H9 (cell line): ENCODE measurements at regions not wholly inside any gene's neighbourhood (a gene's known extent, or its start where the extent isn't known, plus 50 kb on each side); places are given as distances from the start of the nearest gene placed in this dataset.

Experiments used
- DNase-seq: peaks from one replicate; pipeline ENCODE4 v3.0.0-alpha.2; 2017
- H2AFZ ChIP-seq: one replicate; pipeline ENCODE4 v1.6.1; 2013; ENCODE audit warnings: mild to moderate bottlenecking, low read length, control low read depth, moderate library complexity
- H2AK5ac ChIP-seq: 2 replicates; pipeline ENCODE4 v1.6.1; 2013; ENCODE audit warnings: low read length, control low read depth, mixed read lengths; ENCODE audit not compliant: insufficient read length
- H2BK120ac ChIP-seq: one replicate; pipeline ENCODE4 v1.6.1; 2013; ENCODE audit warnings: low read depth, mild to moderate bottlenecking, low read length, control low read depth, inconsistent platforms; ENCODE audit not compliant: poor library complexity, severe bottlenecking
- H2BK12ac ChIP-seq: 2 replicates; pipeline ENCODE4 v1.6.1; 2013; ENCODE audit warnings: low read length, control low read depth, mixed read lengths, low read depth; ENCODE audit not compliant: insufficient read length
- H2BK15ac ChIP-seq: 2 replicates; pipeline ENCODE4 v1.6.1; 2013; ENCODE audit warnings: low read depth, low read length, control low read depth
- H2BK20ac ChIP-seq: one replicate; pipeline ENCODE4 v1.6.1; 2013; ENCODE audit warnings: low read depth, mild to moderate bottlenecking, low read length, control low read depth, inconsistent platforms; ENCODE audit not compliant: poor library complexity, severe bottlenecking
- H2BK5ac ChIP-seq: 2 replicates; pipeline ENCODE4 v1.6.1; 2013; ENCODE audit warnings: low read length, control low read depth, mixed read lengths; ENCODE audit not compliant: insufficient read length
- H3K14ac ChIP-seq: 2 replicates; pipeline ENCODE4 v1.6.1; 2013; ENCODE audit warnings: low read length, control low read depth; ENCODE audit not compliant: insufficient read depth
- H3K18ac ChIP-seq: 2 replicates; pipeline ENCODE4 v1.6.1; 2013; ENCODE audit warnings: low read depth, mild to moderate bottlenecking, mixed read lengths, low read length, control low read depth; ENCODE audit not compliant: insufficient read length
- H3K23ac ChIP-seq: 2 replicates; pipeline ENCODE4 v1.6.1; 2013; ENCODE audit warnings: low read length, control low read depth, mixed read lengths, low read depth; ENCODE audit not compliant: insufficient read length
- H3K23me2 ChIP-seq: 2 replicates; pipeline ENCODE4 v1.6.1; 2013; ENCODE audit warnings: low read depth, mild to moderate bottlenecking, mixed read lengths, low read length, control low read depth; ENCODE audit not compliant: insufficient read length, poor library complexity, severe bottlenecking
- H3K27ac ChIP-seq: 2 replicates; pipeline ENCODE4 v1.5.1; 2013; ENCODE audit warnings: low read length, control low read depth, mixed read lengths, low read depth; ENCODE audit not compliant: insufficient read length
- H3K27me3 ChIP-seq: 2 replicates; pipeline ENCODE4 v1.6.1; 2013; ENCODE audit warnings: low read length, control low read depth, inconsistent platforms; ENCODE audit not compliant: insufficient read depth
- H3K4ac ChIP-seq: 2 replicates; pipeline ENCODE4 v1.6.1; 2013; ENCODE audit warnings: low read depth, mild to moderate bottlenecking, control low read depth, inconsistent platforms, low read length, moderate library complexity
- H3K4me1 ChIP-seq: 2 replicates; pipeline ENCODE4 v1.6.1; 2013; ENCODE audit warnings: low read length, control low read depth, inconsistent platforms; ENCODE audit not compliant: insufficient read depth
- H3K4me2 ChIP-seq: 2 replicates; pipeline ENCODE4 v1.6.1; 2013; ENCODE audit warnings: low read length, control low read depth, mixed read lengths; ENCODE audit not compliant: insufficient read length, insufficient read depth
- H3K56ac ChIP-seq: 2 replicates; pipeline ENCODE4 v1.6.1; 2013; ENCODE audit warnings: low read depth, mild to moderate bottlenecking, mixed read lengths, low read length, control low read depth; ENCODE audit not compliant: insufficient read length
- H3K79me1 ChIP-seq: 2 replicates; pipeline ENCODE4 v1.6.1; 2013; ENCODE audit warnings: low read depth, mild to moderate bottlenecking, moderate library complexity, low read length, control low read depth, inconsistent platforms; ENCODE audit not compliant: insufficient read depth, poor library complexity, severe bottlenecking
- H3K79me2 ChIP-seq: 2 replicates; pipeline ENCODE4 v1.6.1; 2013; ENCODE audit warnings: low read length, control low read depth, inconsistent platforms; ENCODE audit not compliant: insufficient read depth
- H3K9ac ChIP-seq: 2 replicates; pipeline ENCODE4 v1.6.1; 2013; ENCODE audit warnings: low read length, control low read depth, mixed read lengths; ENCODE audit not compliant: insufficient read length; ENCODE audit errors: extremely low read depth
- H3K9me3 ChIP-seq: one replicate; pipeline ENCODE4 v1.6.1; 2013; ENCODE audit warnings: low read depth, low read length, inconsistent platforms; ENCODE audit not compliant: control insufficient read depth
- H3T11ph ChIP-seq: one replicate; pipeline ENCODE4 v1.6.1; 2013; ENCODE audit warnings: mild to moderate bottlenecking, low read length, control low read depth, inconsistent platforms
- H4K20me1 ChIP-seq: one replicate; pipeline ENCODE4 v1.6.1; 2013; ENCODE audit not compliant: control insufficient read depth, insufficient read length, insufficient read depth
- H4K5ac ChIP-seq: 2 replicates; pipeline ENCODE4 v1.6.1; 2013; ENCODE audit warnings: low read depth, mild to moderate bottlenecking, mixed read lengths, low read length, control low read depth; ENCODE audit not compliant: insufficient read length
- H4K8ac ChIP-seq: replicated peaks from 2 replicates; pipeline ENCODE4 v1.6.1; 2013; ENCODE audit warnings: low read length, control low read depth, mixed read lengths, low read depth; ENCODE audit not compliant: insufficient read length
- H4K91ac ChIP-seq: 2 replicates; pipeline ENCODE4 v1.6.1; 2013; ENCODE audit warnings: low read depth, mild to moderate bottlenecking, moderate library complexity, mixed read lengths, low read length, control low read depth; ENCODE audit not compliant: insufficient read length
- H3K27ac Mint-ChIP-seq, 3 experiments: 2 replicates in 2 of 3; 3 replicates in 1 of 3; pipeline ENCODE4 v1.8.0; 2020 to 2021; ENCODE audit warnings: mixed read lengths in 3 of 3, mild to moderate bottlenecking in 1 of 3, moderate library complexity in 1 of 3
- H3K27me3 Mint-ChIP-seq: 2 replicates; pipeline ENCODE4 v1.8.0; 2021; ENCODE audit warnings: low read depth, mild to moderate bottlenecking, moderate library complexity, mixed read lengths
- H3K36me3 Mint-ChIP-seq, 3 experiments: 2 replicates in 2 of 3; 3 replicates in 1 of 3; pipeline ENCODE4 v1.8.0; 2020 to 2021; ENCODE audit warnings: low read depth in 3 of 3, mixed read lengths in 3 of 3; ENCODE audit not compliant: insufficient read depth in 1 of 3
- H3K4me1 Mint-ChIP-seq, 2 experiments: 2 replicates each; pipeline ENCODE4 v1.8.0; 2020; ENCODE audit warnings: mixed read lengths in 2 of 2
- H3K4me3 Mint-ChIP-seq, 2 experiments: 2 replicates in 1 of 2; 3 replicates in 1 of 2; pipeline ENCODE4 v1.8.0; 2020 to 2021; ENCODE audit warnings: mild to moderate bottlenecking in 2 of 2, mixed read lengths in 2 of 2, moderate library complexity in 1 of 2
- H3K9me3 Mint-ChIP-seq, 2 experiments: 2 replicates in 1 of 2; 3 replicates in 1 of 2; pipeline ENCODE4 v1.8.0; 2020; ENCODE audit warnings: mild to moderate bottlenecking in 2 of 2, mixed read lengths in 2 of 2, moderate library complexity in 1 of 2
- WGBS: extraction: QIAGEN DNeasy Blood & Tissue Kit; methylation state at CpG from one replicate; pipeline ENCODE4 v1.1.7; 2013; ENCODE audit warnings: missing lambda C conversion rate, low lambda C conversion rate, mixed read lengths; ENCODE audit not compliant: insufficient read length; ENCODE audit errors: extremely low coverage; 5-methylcytosine and 5-hydroxymethylcytosine counted together
- TF ChIP-seq, protein P1 (sequence below): fragments of 200-600 bp; sonication (generic); conservative IDR thresholded peaks from 3 replicates; pipeline ENCODE4 v1.8.0; 2021; ENCODE audit warnings: antibody characterized with exemption, mild to moderate bottlenecking

DNA sequence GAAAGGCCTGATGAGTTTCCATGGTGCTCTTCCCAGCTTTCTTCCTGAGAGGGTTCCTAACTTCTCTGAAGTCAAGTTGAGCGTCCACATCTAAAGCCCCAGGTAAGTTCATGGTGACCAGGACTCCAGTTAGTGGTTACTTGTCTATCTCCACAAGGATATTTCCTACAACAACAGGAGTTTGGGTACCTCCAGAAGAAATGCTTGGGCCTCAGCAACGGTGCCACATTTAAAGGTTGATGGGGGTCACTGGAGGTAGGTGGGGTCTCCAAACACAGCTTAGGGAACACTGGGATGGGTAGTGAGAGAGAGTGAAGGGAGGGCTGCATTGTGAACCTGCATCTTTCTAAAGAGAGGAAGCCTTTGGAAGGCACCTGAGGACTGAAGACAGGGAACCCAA lies 123.4 kb downstream of the BOD1 start:
- Histone ChIP-seq H3K27me3 (no peaks in the 10 kb centered on the region), H3K4me1 (no peaks in the 10 kb centered on the region), H4K20me1 (no peaks in the 10 kb centered on the region), H3K23ac (no peak overlapping the region), H3T11ph (no peak overlapping the region), H2BK5ac (no peak overlapping the region), H3K18ac (no peak overlapping the region), H3K9me3 (no peaks in the 10 kb centered on the region), H3K4me2 (no peak overlapping the region), H4K5ac (no peak overlapping the region), H3K27ac (no peak overlapping the region), H3K14ac (no peak overlapping the region), H2AFZ (no peak overlapping the region), H2AK5ac (no peak overlapping the region), H3K56ac (no peak overlapping the region), H3K9ac (no peak overlapping the region), H2BK120ac (no peak overlapping the region), H3K4ac (no peak overlapping the region), H2BK15ac (no peak overlapping the region), H3K79me1 (no peaks in the 10 kb centered on the region), H3K79me2 (no peaks in the 10 kb centered on the region), H4K8ac (no peak overlapping the region), H2BK20ac (no peak overlapping the region), H3K23me2 (no peaks in the 10 kb centered on the region), H4K91ac (no peak overlapping the region), H2BK12ac (no peak overlapping the region)
- H3K4me3 Mint-ChIP-seq, result no peak overlapping the region
- no CpG with 5 or more reads among the region's 2 CpGs for WGBS
- H3K9me3 Mint-ChIP-seq, result peaks cover 0 to 6% of the 10 kb centered on the region in 2 experiments; a peak in 1 of 5 replicates
- no peak for DNase-seq
- TF ChIP-seq, protein P1, sequence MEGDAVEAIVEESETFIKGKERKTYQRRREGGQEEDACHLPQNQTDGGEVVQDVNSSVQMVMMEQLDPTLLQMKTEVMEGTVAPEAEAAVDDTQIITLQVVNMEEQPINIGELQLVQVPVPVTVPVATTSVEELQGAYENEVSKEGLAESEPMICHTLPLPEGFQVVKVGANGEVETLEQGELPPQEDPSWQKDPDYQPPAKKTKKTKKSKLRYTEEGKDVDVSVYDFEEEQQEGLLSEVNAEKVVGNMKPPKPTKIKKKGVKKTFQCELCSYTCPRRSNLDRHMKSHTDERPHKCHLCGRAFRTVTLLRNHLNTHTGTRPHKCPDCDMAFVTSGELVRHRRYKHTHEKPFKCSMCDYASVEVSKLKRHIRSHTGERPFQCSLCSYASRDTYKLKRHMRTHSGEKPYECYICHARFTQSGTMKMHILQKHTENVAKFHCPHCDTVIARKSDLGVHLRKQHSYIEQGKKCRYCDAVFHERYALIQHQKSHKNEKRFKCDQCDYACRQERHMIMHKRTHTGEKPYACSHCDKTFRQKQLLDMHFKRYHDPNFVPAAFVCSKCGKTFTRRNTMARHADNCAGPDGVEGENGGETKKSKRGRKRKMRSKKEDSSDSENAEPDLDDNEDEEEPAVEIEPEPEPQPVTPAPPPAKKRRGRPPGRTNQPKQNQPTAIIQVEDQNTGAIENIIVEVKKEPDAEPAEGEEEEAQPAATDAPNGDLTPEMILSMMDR, result no peak
- no peak overlapping the region for H3K27ac Mint-ChIP-seq
- no peaks in the 10 kb centered on the region for H3K36me3 Mint-ChIP-seq
- peaks cover 12% of the 10 kb centered on the region for H3K27me3 Mint-ChIP-seq
- H3K4me1 Mint-ChIP-seq, result peaks cover 0 to 5% of the 10 kb centered on the region in 2 experiments; a peak in 2 of 4 replicates
